BE2C (cell line): ENCODE measurements at regions not wholly inside any gene's neighbourhood (a gene's known extent, or its start where the extent isn't known, plus 50 kb on each side); places are given as distances from the start of the nearest gene placed in this dataset.

ENCODE experiments used
- DNase-seq: peaks from one replicate; pipeline ENCODE4 v3.0.0-alpha.2; 2020
- H3K27me3 ChIP-seq: fragments of 250-450 bp; sonication (Bioruptor Pico); 2 replicates; pipeline ENCODE4 v1.5.1; 2020; ENCODE audit warnings: mild to moderate bottlenecking
- H3K36me3 ChIP-seq: fragments of 250-450 bp; sonication (Bioruptor Pico); 2 replicates; pipeline ENCODE4 v1.5.1; 2020; ENCODE audit warnings: mild to moderate bottlenecking
- H3K4me1 ChIP-seq: fragments of 250-450 bp; sonication (Bioruptor Pico); 2 replicates; pipeline ENCODE4 v1.5.1; 2020
- H3K4me3 ChIP-seq: 2 replicates; pipeline ENCODE4 v1.5.1; 2011; ENCODE audit warnings: low read depth, low read length
- H3K9me3 ChIP-seq: fragments of 250-450 bp; sonication (Bioruptor Pico); 2 replicates; pipeline ENCODE4 v1.5.1; 2020
- CTCF ChIP-seq: IDR thresholded peaks from 2 replicates; pipeline ENCODE4 v1.5.1; 2012; ENCODE audit warnings: mild to moderate bottlenecking, low read depth, low read length

GRCh38 chr5:124071039-124071438, 559.1 kb downstream of the CSNK1G3 start:
- Histone ChIP-seq H3K36me3 (no peaks in the 10 kb centered on the region), H3K4me3 (no peak overlapping the region), H3K9me3 (no peaks in the 10 kb centered on the region), H3K4me1 (peaks cover 4% of the 10 kb centered on the region; the same call in 1 of the 2 replicates), H3K27me3 (no peaks in the 10 kb centered on the region)
- DNase-seq, result no peak
- no peak for TF ChIP-seq CTCF

GRCh38 chr5:124065508-124065907, 553.5 kb downstream of the CSNK1G3 start:
- no peaks in the 10 kb centered on the region for H3K36me3 ChIP-seq
- H3K4me1 ChIP-seq, result no peaks in the 10 kb centered on the region; the same call in none of the 2 replicates
- DNase-seq, result no peak
- no peak overlapping the region for H3K4me3 ChIP-seq
- H3K9me3 ChIP-seq, result no peaks in the 10 kb centered on the region
- peak; percentile 54 for TF ChIP-seq CTCF
- no peaks in the 10 kb centered on the region for H3K27me3 ChIP-seq

GRCh38 chr5:124064956-124065355, 553.0 kb downstream of the CSNK1G3 start:
- H3K27me3 ChIP-seq, result no peaks in the 10 kb centered on the region
- no peak overlapping the region for H3K4me3 ChIP-seq
- no peak for TF ChIP-seq CTCF
- DNase-seq, result no peak
- H3K36me3 ChIP-seq, result no peaks in the 10 kb centered on the region
- H3K9me3 ChIP-seq, result no peaks in the 10 kb centered on the region
- H3K4me1 ChIP-seq, result peaks cover 5% of the 10 kb centered on the region

GRCh38 chr5:124061663-124062062, 549.7 kb downstream of the CSNK1G3 start:
- H3K27me3 ChIP-seq, result no peaks in the 10 kb centered on the region
- TF ChIP-seq CTCF, result no peak
- no peaks in the 10 kb centered on the region for H3K36me3 ChIP-seq
- peaks cover 31% of the 10 kb centered on the region for H3K4me1 ChIP-seq
- no peaks in the 10 kb centered on the region for H3K9me3 ChIP-seq
- no peak overlapping the region for H3K4me3 ChIP-seq
- DNase-seq, result no peak

GRCh38 chr5:124061068-124061430, 549.1 kb downstream of the CSNK1G3 start:
- no peak for DNase-seq
- no peaks in the 10 kb centered on the region for H3K9me3 ChIP-seq
- no peak for TF ChIP-seq CTCF
- no peak overlapping the region for H3K4me3 ChIP-seq
- no peaks in the 10 kb centered on the region for H3K36me3 ChIP-seq
- no peaks in the 10 kb centered on the region for H3K27me3 ChIP-seq
- peaks cover 33% of the 10 kb centered on the region for H3K4me1 ChIP-seq

GRCh38 chr5:124060413-124061067, 548.6 kb downstream of the CSNK1G3 start:
- no peak for TF ChIP-seq CTCF
- Histone ChIP-seq H3K4me3 (no peak overlapping the region), H3K27me3 (no peaks in the 10 kb centered on the region), H3K9me3 (no peaks in the 10 kb centered on the region), H3K4me1 (peaks cover 33% of the 10 kb centered on the region), H3K36me3 (no peaks in the 10 kb centered on the region)
- DNase-seq, result no peak
